Upper lobe of left lung (tissue), 4 donors: ENCODE measurements at regions not wholly inside any gene's neighbourhood (a gene's known extent, or its start where the extent isn't known, plus 50 kb on each side); places are given as distances from the start of the nearest gene placed in this dataset.

Experiments
- CTCF ChIP-seq, 6 experiments: fragments of 450-650 bp in 4 of 6; fragments of 200-600 bp in 2 of 6; sonication (generic) in 2 of 6; IDR thresholded peaks; one replicate each; pipeline ENCODE4 v1.5.1; 2016 to 2019; ENCODE audit warnings: antibody characterized with exemption in 6 of 6
- EP300 ChIP-seq, 4 donors: sonication (generic); formaldehyde crosslinking; IDR thresholded peaks; one replicate each; pipeline ENCODE4 v1.5.1; 2017; ENCODE audit warnings: antibody characterized with exemption in 4 of 4, control low read depth in 2 of 4
- POLR2A ChIP-seq, 4 donors: fragments of 450-650 bp; IDR thresholded peaks; one replicate each; pipeline ENCODE4 v1.5.1; 2016 to 2017; ENCODE audit warnings: antibody characterized with exemption in 4 of 4, mild to moderate bottlenecking in 2 of 4
- POLR2AphosphoS5 ChIP-seq, 2 donors: sonication (generic); formaldehyde crosslinking; IDR thresholded peaks; one replicate each; pipeline ENCODE4 v1.5.1; 2017; ENCODE audit warnings: antibody characterized with exemption in 2 of 2

- no peak for TF ChIP-seq CTCF (IDR thresholded peaks at IDR 0.05)
- TF ChIP-seq POLR2A (IDR thresholded peaks at IDR 0.05), result no peak
- no peak for TF ChIP-seq EP300 (IDR thresholded peaks at IDR 0.05)
- TF ChIP-seq POLR2AphosphoS5 (IDR thresholded peaks at IDR 0.05), result no peak
Observed at GRCh38 chr14:89586258-89587135, 169.5 kb upstream of the FOXN3 start.
